HG03520 (cell line): ENCODE measurements at regions not wholly inside any gene's neighbourhood (a gene's known extent, or its start where the extent isn't known, plus 50 kb on each side); places are given as distances from the start of the nearest gene placed in this dataset.
"Not testable (repeated sequence)": the region's sequence is repeated elsewhere in the genome, so short reads cannot be mapped to it uniquely, and the experiment has no call there.

Source experiments
- ATAC-seq: cut with Tn5 transposase; IDR thresholded peaks from one replicate; pipeline ENCODE4 v1.9.1; 2021; ENCODE audit warnings: mild to moderate bottlenecking, moderate library complexity; ENCODE audit not compliant: unreplicated experiment

GRCh38 chr6:11410539-11411307 is 126.8 kb upstream of the TMEM170B start:
- ATAC-seq = no peak

DNA sequence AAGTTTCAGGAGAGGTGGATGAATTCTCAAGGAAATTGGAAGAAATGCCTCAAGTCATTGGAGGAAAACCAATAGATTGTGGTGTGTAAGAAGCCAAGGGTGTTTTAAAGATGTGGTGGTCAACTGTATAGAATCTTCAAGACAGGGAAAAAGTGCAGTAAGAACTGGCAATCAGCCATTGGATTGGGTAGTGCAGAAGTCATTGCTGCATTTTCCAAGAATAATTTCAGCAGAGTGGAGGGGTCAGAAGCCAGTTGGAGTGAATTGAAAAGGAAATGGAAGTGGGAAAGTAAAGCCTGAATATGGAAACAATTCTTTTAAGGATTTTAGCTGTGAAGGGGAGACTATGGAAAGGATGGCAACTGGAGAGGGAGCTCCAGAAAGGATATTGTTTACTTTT is 128.2 kb upstream of the TMEM170B start:
- ATAC-seq = no peak

- ATAC-seq = no peak
These were observed 130.1 kb upstream of the TMEM170B start for GRCh38 chr6:11407414-11407813.

DNA sequence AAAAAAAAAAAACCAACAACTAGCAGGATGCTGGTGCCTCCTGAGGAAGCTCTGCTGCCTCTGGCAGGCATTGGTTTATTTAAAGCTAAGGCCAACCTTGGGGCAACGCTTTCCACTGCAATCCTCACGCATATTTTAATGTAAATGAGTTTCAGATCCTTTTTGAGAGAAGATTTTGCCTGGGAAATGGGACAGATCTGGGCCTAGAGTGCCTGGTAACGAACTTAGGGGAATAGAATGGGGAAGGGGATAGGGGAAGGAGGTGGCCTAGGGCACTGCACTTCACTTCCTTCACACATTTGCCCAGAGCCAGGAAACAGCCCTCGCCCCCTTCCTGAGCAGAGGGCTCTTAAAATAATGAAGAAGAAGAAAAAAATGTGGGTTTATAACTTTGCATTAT is 132.7 kb upstream of the TMEM170B start:
- ATAC-seq = no peak

GRCh38 chr6:11404081-11404480 is 133.5 kb upstream of the TMEM170B start:
- no peak for ATAC-seq

- ATAC-seq = no peak
These were observed 134.4 kb upstream of the TMEM170B start for GRCh38 chr6:11403035-11403601.

GRCh38 chr6:11402581-11402980 is 135.0 kb upstream of the TMEM170B start:
- ATAC-seq = not testable (repeated sequence)

GRCh38 chr6:11401954-11402353 is 135.6 kb upstream of the TMEM170B start:
- not testable (repeated sequence) for ATAC-seq

GRCh38 chr6:11398451-11399326 is 138.9 kb upstream of the TMEM170B start:
- ATAC-seq = no peak

DNA sequence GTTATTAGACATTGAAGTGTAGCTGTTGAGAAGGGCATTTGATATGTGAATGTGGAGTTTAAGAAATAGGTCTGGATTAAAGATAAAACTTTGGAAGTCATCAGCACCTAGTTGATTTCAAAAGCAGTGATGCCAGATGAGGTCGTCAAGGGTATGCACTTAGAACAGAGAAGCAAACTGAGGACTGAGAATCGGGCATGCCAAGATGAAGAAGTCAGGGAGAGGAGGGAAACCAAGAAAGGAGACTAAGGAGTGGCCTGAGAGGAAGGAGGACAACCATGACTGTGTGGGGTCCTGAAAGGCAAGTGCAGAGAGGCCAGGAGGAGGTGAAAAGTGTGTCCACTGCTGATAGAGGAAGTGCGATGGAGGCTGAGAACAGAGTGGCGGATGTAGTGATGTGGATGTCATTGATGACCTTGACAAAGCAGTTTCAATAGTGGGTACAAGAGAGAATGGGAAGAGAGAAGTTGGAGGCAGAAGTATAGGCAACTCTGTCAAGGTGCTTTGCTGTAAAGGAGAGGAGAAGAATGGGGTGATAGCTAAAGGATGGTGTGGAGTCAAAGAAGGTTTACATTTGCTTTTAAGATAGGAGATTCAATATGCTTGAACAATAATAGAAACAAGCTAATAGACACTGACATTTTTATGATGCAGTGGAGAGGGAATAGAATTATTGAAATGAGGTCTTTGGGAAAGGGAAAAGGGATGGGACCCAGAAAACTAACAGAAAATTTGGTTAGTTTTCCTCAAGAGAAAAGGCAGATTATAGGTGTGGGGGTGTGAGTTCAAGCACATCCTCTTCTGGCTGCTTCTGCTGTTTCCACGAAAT is 139.7 kb upstream of the TMEM170B start:
- ATAC-seq = no peak

GRCh38 chr6:11396860-11397259 is 140.7 kb upstream of the TMEM170B start:
- no peak for ATAC-seq

GRCh38 chr6:11393713-11394627 is 143.6 kb upstream of the TMEM170B start:
- no peak for ATAC-seq

- no peak for ATAC-seq
These were observed 144.6 kb upstream of the TMEM170B start for GRCh38 chr6:11392778-11393507.

DNA sequence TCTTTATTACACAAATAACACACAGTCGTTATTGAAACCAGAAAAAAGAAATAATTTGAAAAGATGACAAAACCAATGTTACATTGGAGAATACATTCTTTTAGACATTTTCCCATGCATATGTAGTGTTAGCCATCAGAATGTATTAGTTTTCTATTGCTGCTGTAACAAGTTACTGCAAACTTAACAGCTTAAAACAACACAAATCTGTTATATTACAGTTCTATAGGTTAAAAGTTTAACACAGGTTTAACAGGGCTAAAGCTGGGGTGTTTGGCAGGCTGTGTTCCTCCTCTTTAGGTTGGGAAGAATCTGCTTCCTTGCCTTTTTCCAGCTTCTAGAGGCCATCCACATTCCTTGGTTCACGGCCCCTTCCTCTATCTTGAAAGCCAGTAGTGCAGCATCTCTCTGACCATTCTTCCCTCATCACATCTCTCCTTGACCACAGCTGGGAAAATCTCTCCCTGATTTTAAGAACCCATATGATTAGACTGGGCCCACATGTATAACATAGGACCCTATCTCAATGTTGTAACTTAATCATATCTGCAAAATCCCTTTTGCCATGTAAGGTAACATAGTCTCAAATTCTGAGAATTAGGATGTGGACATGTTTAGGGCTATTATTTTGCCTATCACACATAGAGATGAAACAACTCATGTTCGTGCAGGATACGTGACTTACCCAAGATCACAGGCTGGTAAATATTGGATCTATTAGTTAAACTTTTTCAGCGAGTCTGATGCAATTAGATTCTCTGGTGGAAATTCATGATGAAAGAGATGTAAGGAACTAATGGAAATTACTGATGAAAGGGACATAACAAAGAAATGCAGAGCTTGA is 145.4 kb upstream of the TMEM170B start:
- no peak for ATAC-seq

DNA sequence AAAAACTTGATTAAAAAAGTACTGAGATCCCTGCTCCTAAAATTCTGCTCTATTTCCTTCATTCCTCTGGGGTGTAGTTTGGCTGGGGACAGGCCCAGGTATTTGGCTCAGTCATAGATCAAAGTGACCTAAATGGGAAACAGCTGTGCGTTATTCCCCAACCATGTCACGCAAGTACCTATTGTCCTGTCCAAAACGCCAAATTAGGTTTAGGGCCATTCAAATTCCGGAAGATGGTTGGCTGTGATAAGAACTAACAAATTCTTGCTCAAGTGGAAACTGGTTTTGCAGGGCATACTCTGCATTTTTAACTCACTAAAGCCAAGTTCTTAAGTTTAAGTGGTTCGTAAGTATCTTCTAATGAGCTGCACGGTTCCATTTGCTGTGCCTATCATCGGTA is 147.6 kb upstream of the TMEM170B start:
- no peak for ATAC-seq

DNA sequence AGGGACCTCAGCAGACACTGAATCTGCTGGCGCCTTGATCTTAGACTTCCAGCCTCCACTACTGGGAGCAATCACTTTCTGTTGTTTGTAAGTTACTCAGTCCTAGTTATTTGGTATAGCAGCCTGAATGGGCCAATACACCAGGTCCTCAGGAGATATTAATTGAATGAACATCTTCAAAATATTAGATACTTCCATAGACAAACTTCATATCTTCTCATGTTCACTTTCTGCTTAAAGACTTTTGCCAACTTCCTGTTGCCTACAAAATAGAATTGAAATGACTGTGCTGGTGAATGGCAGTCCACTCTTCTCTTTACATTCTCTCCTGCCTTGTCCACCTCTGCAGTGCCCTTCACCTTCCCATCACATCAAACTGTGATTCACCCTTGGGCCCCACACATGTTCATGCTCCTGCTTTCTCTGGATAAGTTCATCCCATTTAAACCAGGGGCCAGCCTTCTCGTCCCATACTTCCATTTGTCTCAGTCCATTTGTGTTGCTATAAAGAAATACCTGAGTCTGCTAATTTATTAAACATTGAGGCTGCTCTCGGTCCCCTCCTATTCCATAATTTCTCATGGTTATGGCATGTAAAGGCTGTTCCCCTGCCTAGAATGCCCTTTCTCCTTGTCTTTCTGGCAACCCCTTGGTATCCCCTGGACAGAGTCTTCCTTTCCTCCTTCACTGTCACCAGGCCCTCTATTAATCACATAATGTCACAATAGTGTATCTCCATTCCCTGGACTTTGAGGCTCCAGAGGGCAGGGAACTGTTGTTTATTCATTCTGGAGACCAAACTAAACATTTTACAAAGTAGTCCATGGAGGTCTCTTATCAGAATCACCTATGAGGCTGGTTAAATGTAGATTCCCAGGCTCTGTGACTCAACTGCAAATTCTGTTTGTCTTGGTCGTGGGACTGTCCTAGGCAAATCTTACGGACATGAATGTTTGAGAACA is 148.3 kb upstream of the TMEM170B start:
- no peak for ATAC-seq
